NT2/D1 (cell line): ENCODE measurements at regions not wholly inside any gene's neighbourhood (a gene's known extent, or its start where the extent isn't known, plus 50 kb on each side); places are given as distances from the start of the nearest gene placed in this dataset.

Experiments used
- DNase-seq: peaks from one replicate; pipeline ENCODE4 v3.0.0-alpha.2; 2011; ENCODE audit warnings: low read depth, low spot score
- H3K27me3 ChIP-seq: 2 replicates; pipeline ENCODE4 v1.6.0; 2011; ENCODE audit warnings: mild to moderate bottlenecking; ENCODE audit not compliant: insufficient read length, insufficient read depth
- H3K36me3 ChIP-seq: 2 replicates; pipeline ENCODE4 v1.6.1; 2011; ENCODE audit warnings: mild to moderate bottlenecking, low read length, mixed read lengths; ENCODE audit not compliant: insufficient read depth, insufficient read length
- H3K4me1 ChIP-seq: 2 replicates; pipeline ENCODE4 v1.5.1; 2011; ENCODE audit not compliant: insufficient read depth, insufficient read length
- H3K4me3 ChIP-seq: 2 replicates; pipeline ENCODE4 v1.5.1; 2011; ENCODE audit warnings: low read depth; ENCODE audit not compliant: insufficient read length
- H3K9ac ChIP-seq: 2 replicates; pipeline ENCODE4 v1.6.0; 2011; ENCODE audit warnings: low read depth; ENCODE audit not compliant: insufficient read length
- H3K9me3 ChIP-seq: 2 replicates; pipeline ENCODE4 v1.5.1; 2011; ENCODE audit warnings: mild to moderate bottlenecking, low read length; ENCODE audit not compliant: insufficient read depth
- SUZ12 ChIP-seq: IDR thresholded peaks from 2 replicates; pipeline ENCODE4 v1.6.1; 2011; ENCODE audit not compliant: insufficient read length, insufficient read depth; ENCODE audit errors: extremely low read depth
- YY1 ChIP-seq: IDR thresholded peaks from 2 replicates; pipeline ENCODE4 v1.6.1; 2011; ENCODE audit not compliant: insufficient read length, insufficient read depth
- ZNF274 ChIP-seq: IDR thresholded peaks from 2 replicates; pipeline ENCODE4 v1.6.1; 2011; ENCODE audit warnings: mild to moderate bottlenecking, low read depth, low read length

GRCh38 chr19:56949626-56950025, 109.1 kb upstream of the PEG3 start:
- H3K9me3 ChIP-seq, result no peaks in the 10 kb centered on the region
- H3K4me3 ChIP-seq, result no peak overlapping the region
- H3K9ac ChIP-seq, result no peak overlapping the region
- TF ChIP-seq ZNF274 (no peak), YY1 (no peak), SUZ12 (no peak)
- no peaks in the 10 kb centered on the region for H3K27me3 ChIP-seq
- no peaks in the 10 kb centered on the region for H3K36me3 ChIP-seq
- peaks cover 2% of the 10 kb centered on the region for H3K4me1 ChIP-seq
- DNase-seq, result no peak

DNA sequence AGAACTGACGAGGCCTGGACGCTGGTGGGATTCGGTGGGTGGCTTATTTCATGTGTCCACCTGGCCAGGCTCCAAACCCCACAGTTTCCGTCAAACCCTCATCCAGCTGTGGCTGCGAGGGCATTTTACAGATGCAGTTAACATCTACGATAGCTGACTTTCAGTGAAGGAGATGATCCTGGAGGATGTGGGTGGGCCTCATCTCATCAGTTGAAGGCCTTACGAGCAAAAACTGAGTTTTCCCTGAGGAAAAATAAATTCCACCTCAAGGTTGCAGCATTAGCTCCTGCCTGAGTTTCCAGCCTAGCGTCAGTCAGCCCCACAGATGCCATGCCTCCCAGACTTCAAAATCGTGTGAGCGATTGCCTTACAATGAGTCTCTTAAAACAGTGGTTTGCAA, 111.1 kb upstream of the PEG3 start:
- Histone ChIP-seq H3K36me3 (no peaks in the 10 kb centered on the region), H3K27me3 (no peaks in the 10 kb centered on the region), H3K9me3 (no peaks in the 10 kb centered on the region), H3K4me1 (peaks cover 2% of the 10 kb centered on the region), H3K9ac (no peak overlapping the region), H3K4me3 (no peak overlapping the region)
- TF ChIP-seq YY1 (no peak), SUZ12 (no peak)
- DNase-seq, result no peak

DNA sequence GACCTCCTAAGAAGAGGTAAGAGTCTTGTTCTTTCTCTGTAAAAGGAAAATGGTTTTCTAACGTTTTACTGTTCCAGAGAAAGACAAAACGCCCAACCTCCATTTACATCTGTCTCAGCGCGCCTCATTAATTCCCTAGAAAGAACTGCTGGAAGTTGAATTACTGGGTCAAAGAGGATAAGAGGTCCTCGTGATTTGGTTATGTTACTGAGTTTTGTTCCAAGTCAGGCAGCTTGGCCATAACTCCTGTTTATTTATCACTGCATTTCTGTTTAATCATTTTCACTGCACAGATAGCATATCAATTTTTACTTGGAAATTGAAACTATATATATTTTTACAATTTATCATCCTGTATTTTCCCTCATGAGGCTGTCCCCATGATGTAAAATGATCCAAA, 112.9 kb upstream of the PEG3 start:
- DNase-seq, result no peak
- Histone ChIP-seq H3K36me3 (no peaks in the 10 kb centered on the region), H3K4me1 (peaks cover 4% of the 10 kb centered on the region), H3K27me3 (no peaks in the 10 kb centered on the region), H3K9me3 (no peaks in the 10 kb centered on the region), H3K9ac (no peak overlapping the region), H3K4me3 (no peak overlapping the region)
- no peak for TF ChIP-seq YY1
- TF ChIP-seq SUZ12, result no peak
- no peak for TF ChIP-seq ZNF274

DNA sequence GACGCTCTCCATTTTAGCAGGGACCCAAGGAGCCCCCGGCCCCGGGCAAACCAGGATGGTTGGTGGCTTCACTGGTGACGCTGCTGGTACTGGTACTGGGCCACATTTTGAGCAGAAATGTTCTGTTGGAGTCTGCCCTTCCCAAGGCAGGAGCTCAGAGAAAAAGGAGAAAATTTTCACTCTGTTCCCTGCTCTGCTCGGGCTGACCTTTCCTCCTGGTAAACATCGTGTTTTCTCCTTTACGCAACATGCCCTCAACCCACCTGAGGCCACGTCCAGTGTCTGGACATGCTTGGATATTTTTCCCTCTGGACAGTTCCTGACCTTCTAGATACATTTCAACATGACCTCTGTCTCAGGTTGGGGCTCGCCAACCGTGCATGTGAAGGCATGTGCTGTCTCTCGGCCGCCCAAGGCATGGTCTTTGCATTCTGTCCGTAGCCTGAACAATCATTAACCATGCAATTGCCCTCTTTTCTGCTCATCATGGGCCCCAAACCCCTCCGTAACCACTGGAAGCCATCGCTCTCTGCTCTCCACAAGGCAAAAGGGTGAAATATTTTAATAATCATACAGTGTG, 115.2 kb upstream of the PEG3 start:
- no peak for DNase-seq

DNA sequence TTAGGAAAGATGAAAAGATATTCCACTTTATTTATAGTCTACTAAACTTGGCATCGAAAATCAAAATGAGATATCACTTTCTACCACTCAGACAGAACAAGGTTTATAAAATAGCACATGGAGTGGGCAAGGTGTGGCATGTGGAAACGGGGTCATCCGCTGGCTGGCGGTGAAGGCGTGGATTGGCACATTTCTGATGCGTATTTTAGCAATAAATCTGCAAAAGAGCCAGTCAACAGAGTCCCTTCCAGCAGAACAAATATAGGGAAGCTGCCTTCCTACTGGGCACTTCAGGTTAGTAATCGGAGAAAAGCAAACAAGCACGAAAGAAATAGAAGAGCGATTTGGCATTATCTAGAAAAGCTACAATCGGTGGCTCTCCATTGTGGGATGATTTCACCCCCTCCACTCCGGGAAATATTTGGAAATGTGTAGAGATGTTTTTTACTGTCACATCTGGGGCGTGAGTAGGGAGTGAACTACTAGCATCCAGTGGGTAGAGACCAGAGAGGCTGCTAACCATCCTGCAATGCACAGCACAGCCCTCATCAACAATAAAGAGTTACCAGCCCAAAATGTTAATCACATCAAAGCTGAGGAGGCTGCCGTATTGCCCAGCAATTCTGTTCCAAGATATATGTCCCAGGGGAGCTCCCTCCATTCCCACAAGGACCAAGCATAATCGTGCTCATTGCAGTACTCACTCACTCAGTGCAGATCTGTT, 116.1 kb upstream of the PEG3 start:
- no peak for DNase-seq
- Histone ChIP-seq H3K9ac (no peak overlapping the region), H3K27me3 (no peaks in the 10 kb centered on the region), H3K4me3 (no peak overlapping the region), H3K9me3 (no peaks in the 10 kb centered on the region), H3K36me3 (no peaks in the 10 kb centered on the region), H3K4me1 (peaks cover 4% of the 10 kb centered on the region)
- TF ChIP-seq YY1, result no peak

More for the DNA sequence above, 115.2 kb upstream of the PEG3 start:
- Histone ChIP-seq H3K4me1 (peaks cover 4% of the 10 kb centered on the region), H3K36me3 (no peaks in the 10 kb centered on the region), H3K4me3 (no peak overlapping the region), H3K9me3 (no peaks in the 10 kb centered on the region), H3K9ac (no peak overlapping the region), H3K27me3 (no peaks in the 10 kb centered on the region)
- TF ChIP-seq ZNF274 (no peak), SUZ12 (no peak), YY1 (no peak)

GRCh38 chr19:56959205-56959604, 118.7 kb upstream of the PEG3 start:
- no peak for TF ChIP-seq SUZ12
- DNase-seq, result no peak
- Histone ChIP-seq H3K4me3 (no peak overlapping the region), H3K36me3 (no peaks in the 10 kb centered on the region), H3K27me3 (no peaks in the 10 kb centered on the region), H3K4me1 (peaks cover 2% of the 10 kb centered on the region), H3K9ac (no peak overlapping the region), H3K9me3 (no peaks in the 10 kb centered on the region)

DNA sequence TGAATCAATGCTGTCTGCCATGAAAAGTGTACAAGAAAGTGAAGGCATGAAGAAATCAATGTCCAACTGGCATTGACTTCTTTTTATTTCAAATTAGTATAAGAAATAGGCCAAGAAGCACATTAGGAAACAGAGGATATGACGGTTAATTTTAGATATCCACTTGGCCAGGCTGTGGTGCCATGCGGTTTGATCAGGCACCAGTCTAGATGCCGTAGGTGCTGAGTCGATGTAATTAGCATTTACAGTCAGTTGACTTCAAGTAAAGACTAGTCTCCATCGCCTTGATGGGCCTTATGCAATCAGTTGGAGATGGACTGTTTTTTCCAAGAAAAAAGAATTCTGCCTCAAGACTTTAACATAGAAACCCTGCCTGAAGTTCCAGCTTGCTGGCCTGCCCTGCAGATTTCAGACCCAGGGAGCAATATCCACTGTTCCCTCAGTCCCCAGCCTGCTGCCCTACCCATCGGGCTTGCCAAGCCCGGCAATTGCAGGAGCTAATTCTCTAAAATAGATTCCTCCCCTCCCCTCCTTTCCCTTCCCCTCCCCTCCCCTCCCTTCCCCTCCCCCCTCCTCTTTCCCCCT, 120.5 kb upstream of the PEG3 start:
- H3K4me1 ChIP-seq, result peaks cover 7% of the 10 kb centered on the region
- H3K36me3 ChIP-seq, result no peaks in the 10 kb centered on the region
- no peak for DNase-seq
- no peak overlapping the region for H3K9ac ChIP-seq
- no peaks in the 10 kb centered on the region for H3K9me3 ChIP-seq
- TF ChIP-seq SUZ12 (no peak), ZNF274 (no peak), YY1 (no peak)
- H3K4me3 ChIP-seq, result no peak overlapping the region
- no peaks in the 10 kb centered on the region for H3K27me3 ChIP-seq
